ENCODE measurements at regions not wholly inside any gene's neighbourhood (a gene's known extent, or its start where the extent isn't known, plus 50 kb on each side); places are given as distances from the start of the nearest gene placed in this dataset.

- TF ChIP-seq CTCF (IDR thresholded peaks at IDR 0.05; ENCODE audit: insufficient read depth, low read length, poor library complexity, severe bottlenecking) (no peak), EZH2phosphoT487 (conservative IDR thresholded peaks at IDR 0.05; ENCODE audit: low read length) (no peak)
Observed at GRCh38 chr18:24539866-24540617, 79.6 kb downstream of the HRH4 start.
